ENCODE measurements at regions not wholly inside any gene's neighbourhood (a gene's known extent, or its start where the extent isn't known, plus 50 kb on each side); places are given as distances from the start of the nearest gene placed in this dataset.

GRCh38 chr5:2894736-2895135, 143.3 kb upstream of the IRX2 start:
- peak; percentile 22 for DNase-seq (ENCODE audit: low spot score)

DNA sequence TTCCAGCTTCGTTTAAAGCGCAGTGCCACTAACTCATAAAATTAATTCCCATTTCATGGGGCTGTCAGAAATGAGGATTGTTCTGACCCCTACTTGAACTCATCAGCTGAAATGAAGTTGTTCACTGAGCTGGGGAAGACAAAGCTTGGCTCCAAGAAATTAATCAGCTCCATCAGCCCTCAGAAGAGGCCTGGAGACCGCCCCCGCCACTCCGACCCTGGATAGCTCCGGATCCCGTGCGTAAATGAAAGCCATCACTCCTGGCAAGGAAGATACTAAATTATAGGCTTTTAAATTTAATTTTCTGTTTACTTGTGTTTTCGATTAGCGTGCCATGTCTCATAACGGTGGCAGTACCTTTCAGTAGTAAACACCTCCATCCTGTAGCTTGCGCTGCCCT, 142.8 kb upstream of the IRX2 start:
- no peak for DNase-seq (ENCODE audit: low spot score)

DNA sequence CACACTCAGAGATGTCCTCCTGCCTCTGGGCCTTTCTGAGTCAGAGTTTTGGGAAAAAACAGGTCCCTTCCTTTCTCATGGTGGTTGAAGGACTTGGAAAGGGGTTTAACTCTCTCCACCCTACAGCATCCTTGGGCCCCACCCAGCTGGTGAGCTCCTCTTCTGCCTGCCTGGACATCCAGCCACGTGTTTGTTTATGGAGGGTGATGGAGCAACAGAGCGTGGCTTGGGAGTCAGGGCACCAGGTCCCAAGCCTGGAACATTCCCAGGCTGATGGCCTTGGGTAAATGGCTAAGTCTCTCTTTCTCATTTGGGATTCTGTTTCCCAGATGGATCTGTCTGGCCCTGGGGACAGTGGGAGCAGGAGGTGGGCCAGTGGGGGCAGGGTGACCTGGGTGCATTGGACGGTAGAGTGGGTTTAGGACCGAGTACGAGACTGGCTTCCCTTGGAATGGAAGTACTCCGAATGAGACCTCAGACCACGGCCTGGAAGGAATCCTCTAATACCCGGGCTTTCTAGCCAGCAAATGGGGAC, 141.1 kb upstream of the IRX2 start:
- peak; percentile 52 for DNase-seq (ENCODE audit: low spot score)

DNA sequence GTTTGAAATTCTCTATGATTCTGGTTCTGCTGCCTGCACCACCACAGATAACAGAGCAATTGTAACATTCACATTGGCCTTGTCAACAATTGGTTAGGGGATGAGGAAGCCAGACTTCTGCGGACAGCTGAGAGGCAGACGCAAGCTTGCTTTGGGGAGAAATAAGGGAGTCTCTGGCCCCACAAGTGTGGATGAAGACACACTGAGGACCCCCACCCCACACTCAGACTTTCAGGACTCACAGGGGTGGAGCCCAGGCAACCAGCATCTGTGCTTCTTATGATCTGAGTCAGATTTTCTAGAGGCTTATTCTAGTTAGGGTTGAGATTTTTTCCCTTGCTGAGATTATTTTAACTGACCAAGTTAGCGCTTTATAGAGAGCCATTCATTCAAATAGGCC, 140.3 kb upstream of the IRX2 start:
- no peak for DNase-seq (ENCODE audit: low spot score)

DNA sequence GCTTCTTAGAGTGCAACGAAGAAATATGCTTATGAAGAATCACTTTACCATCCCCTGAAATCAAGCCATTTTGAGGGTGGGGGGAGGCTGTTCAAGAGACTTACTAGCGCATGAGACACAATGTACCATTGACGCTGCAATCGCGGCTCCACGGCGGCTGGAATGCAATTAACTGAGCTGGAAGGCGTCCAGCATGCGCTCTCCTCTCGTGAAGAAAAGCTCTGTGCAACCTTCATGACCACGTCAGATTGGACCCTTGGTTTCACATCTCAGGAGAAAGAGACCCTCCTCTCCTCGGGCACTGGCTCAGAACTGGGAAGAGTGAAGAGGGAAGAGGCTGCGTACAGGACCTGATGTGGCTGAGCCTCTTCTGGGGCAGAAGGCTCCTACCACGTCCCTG, 138.5 kb upstream of the IRX2 start:
- DNase-seq (ENCODE audit: low spot score): peak; percentile 52

GRCh38 chr5:2888520-2889060, 137.1 kb upstream of the IRX2 start:
- peak; percentile 14 for DNase-seq (ENCODE audit: low spot score)

DNA sequence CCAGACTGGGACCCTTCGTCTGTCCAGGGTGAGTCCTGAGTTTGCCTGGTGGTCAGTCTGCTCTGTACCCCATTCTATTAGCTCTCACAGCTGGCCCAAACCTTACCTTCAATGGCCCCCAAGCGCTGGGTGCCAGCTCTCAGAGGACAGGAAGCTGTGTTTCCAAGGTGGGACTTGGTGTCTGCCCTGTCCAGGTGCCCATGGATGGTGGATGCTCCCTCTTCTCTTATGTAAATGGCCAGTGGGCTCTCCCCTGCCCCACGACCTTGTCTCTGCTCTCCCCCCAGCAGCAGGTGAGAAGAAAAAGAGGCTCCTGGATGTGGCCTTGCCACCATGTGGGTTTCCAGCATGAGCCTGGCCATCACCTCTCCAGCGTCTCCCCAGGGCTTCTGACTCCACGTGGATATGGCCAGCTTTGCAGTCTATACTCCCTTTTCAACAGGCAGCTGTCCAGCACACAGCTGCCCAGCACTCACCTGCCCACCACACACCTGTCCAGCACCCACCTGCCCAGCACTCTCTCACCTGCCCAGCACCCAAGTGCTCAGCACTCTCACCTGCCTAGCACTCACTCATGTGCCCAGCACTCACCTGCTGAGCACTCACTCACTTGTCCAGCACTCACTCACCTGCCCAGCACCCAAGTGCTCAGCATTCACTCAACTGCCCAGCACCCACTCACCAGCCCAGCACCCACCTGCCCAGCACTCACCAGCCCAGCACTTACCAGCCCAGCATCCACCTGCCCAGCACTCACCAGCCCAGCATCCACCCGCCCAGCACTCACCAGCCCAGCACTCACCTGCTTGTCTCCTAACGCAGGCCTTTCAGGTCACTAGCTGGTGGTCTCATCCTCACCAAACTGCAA, 136.2 kb upstream of the IRX2 start:
- peak; percentile 64 for DNase-seq (ENCODE audit: low spot score)

- DNase-seq (ENCODE audit: low spot score): no peak
Measured at GRCh38 chr5:2886531-2886930, 135.1 kb upstream of the IRX2 start.

DNA sequence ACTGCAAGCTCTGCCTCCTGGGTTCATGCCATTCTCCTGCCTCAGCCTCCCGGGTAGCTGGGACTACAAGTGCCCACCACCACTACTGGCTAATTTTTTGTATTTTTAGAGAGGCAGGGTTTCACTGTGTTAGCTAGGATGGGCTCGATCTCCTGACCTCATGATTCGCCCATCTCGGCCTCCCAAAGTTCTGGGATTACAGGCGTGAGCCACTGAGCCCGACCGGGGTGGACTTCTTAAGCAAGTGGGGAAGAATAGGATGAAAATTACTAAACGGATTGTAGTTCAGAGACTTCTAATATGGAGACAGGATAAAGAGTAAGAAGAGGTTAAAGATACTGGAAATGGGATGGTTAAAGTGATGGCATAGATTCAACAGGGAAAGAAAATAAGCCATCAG, 132.3 kb upstream of the IRX2 start:
- peak; percentile 4 for DNase-seq (ENCODE audit: low spot score)

- no peak for DNase-seq (ENCODE audit: low spot score)
Measured at GRCh38 chr5:2879701-2880100, 128.2 kb upstream of the IRX2 start.

- no peak for DNase-seq (ENCODE audit: low spot score)
Measured at GRCh38 chr5:2877522-2877921, 126.0 kb upstream of the IRX2 start.

DNA sequence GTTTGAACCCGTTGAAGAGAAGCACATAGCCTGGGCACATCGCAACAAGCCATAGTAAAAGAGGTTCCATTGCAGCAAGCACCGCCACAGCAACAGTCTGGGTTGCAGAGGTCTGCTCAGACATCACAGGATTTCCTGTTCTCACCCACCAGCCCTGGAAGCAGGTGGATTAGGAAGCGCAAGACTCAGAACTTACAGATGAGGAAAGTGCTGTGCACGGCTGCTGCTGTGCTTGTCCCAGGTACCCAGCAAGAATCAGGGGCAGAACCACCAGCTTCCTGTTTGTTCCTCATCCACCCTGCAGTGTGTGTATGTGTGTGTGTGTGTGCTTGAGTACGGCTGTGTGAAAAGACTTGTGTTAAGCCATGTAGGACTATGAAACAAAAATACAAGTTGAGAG, 124.7 kb upstream of the IRX2 start:
- no peak for DNase-seq (ENCODE audit: low spot score)

- no peak for DNase-seq (ENCODE audit: low spot score)
Measured at GRCh38 chr5:2874099-2874498, 122.6 kb upstream of the IRX2 start.

- no peak for DNase-seq (ENCODE audit: low spot score)
Measured at GRCh38 chr5:2872676-2873075, 121.2 kb upstream of the IRX2 start.

DNA sequence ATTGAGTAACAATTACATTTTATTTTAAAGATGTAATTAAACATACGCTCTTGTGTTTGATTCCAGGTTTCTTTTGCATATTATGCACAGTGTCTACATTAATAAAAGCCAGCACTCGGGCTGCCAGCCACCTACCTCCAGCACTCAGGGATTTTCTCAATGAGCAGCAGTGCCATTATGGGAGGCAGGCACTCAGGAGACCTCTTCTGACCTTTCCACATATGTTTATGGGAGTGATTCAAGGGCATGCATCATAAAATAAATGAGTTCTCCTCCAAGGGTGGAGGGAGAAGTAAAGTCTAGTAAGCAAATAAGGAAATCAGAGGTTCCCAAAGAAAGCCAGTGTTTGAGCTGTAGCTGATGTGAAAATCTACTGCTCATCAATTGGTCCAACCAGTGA, 119.8 kb upstream of the IRX2 start:
- no peak for DNase-seq (ENCODE audit: low spot score)

GRCh38 chr5:2869471-2869870, 118.0 kb upstream of the IRX2 start:
- no peak for DNase-seq (ENCODE audit: low spot score)

- no peak for DNase-seq (ENCODE audit: low spot score)
Measured at GRCh38 chr5:2867373-2867933, 116.0 kb upstream of the IRX2 start.

GRCh38 chr5:2866662-2867372, 115.3 kb upstream of the IRX2 start:
- no peak for DNase-seq (ENCODE audit: low spot score)

- no peak for DNase-seq (ENCODE audit: low spot score)
Measured at GRCh38 chr5:2865856-2866255, 114.4 kb upstream of the IRX2 start.

DNA sequence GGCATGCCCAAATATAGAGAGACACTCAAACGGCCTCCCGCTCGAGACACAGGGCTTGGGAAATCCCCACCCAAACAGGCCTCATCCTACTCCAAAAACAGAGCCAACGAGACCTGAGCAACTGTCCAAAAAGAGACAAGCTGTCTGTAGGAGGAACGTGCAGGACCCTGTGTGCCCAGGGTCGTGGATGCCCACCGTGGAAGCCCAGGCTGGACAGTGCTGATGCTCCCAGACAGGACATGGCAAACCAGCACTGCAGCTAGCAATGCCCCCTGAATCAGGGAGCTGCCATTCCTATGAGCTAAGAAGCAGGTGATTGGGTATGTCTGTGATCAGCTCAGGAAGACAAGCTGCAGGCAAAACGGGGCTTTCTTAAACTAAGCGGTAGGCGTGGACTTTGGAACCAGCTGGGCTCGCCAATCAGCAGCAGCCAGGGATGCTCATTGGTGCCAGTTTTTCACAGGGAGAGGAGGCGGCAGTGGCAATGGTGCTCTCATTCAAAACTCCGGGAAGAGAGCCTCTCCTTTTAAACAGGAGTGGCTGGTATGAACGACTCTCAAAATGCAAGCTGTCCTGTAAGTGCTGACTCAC, 113.1 kb upstream of the IRX2 start:
- no peak for DNase-seq (ENCODE audit: low spot score)

DNA sequence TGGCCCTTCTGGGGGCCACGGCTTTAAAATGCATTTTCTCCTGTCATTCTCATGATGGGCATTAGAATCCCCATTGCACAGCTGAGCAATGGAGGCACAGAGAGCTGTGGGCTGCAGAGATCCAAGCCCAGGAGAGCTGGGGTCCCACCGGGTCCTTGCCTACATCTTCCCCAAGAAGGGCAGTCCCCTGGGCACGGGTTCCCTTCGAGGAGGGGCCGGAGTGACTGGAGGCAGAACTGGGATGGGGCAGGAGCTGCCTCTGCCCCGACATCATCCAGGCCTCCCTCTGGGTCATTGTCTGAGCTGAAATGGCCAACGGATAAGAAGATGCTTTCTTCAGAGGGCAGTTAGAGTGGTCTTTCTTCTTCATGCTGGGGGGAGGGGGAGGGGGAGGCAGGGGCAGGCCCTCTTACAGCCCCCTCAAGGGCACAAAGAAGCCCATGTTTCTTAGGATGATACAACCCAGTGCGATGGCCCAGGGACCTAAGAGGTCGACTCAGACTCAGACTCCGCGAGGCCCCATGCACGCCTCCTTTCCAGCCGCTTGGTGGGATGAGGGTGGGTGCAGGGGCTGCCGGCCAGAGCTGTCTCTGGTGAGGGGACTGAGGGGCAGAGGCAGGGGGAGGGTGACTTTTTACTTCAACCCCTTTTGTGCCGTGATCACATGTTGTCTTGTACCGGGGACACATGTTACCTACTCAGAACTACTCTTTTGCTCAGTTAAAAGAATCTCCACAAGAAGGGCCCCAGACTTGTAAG, 112.4 kb upstream of the IRX2 start:
- DNase-seq (ENCODE audit: low spot score): no peak

DNA sequence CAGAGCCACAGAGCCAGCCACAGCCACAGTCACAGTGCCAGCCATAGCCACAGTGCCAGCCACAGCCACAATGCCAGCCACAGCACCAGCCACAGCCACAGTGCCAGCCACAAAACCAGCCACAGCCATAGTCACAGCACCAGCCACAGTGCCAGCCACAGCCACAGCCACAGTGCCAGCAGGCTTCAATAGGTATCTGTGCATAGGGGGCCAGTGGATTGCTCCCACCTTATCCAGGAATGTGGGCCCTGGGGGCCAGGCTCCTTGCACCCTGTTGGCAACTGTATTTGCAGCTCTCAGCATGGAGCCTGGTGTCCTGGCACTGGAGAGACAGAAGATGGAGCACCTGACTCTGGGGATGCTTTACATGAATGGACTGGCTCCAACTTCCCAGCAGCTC, 111.7 kb upstream of the IRX2 start:
- no peak for DNase-seq (ENCODE audit: low spot score)

Measured in left forelimb (tissue), 1 donor.